Activated naive CD8-positive, alpha-beta T cell treated with anti-CD3 and anti-CD28 coated beads, Interleukin-2, amount 50 U/mL, for 24 hours (primary cell): ENCODE measurements at regions not wholly inside any gene's neighbourhood (a gene's known extent, or its start where the extent isn't known, plus 50 kb on each side); places are given as distances from the start of the nearest gene placed in this dataset.
A peak's percentile ranks its signal among the peaks of the same experiment; 100 is the strongest.

ENCODE experiments used
- ATAC-seq: fragments of 150-1000 bp; cut with Tn5 transposase; one replicate; pipeline ENCODE4 v1.10.0; 2021
- DNase-seq: peaks from one replicate; pipeline ENCODE4 v3.0.0; 2021
- H3K27ac Mint-ChIP-seq: one replicate; pipeline ENCODE4 v1.8.0; 2021; ENCODE audit warnings: mild to moderate bottlenecking, mixed read lengths
- H3K27me3 Mint-ChIP-seq: one replicate; pipeline ENCODE4 v1.8.0; 2021; ENCODE audit warnings: mixed read lengths
- H3K36me3 Mint-ChIP-seq: one replicate; pipeline ENCODE4 v1.8.0; 2021; ENCODE audit warnings: low read depth, mixed read lengths
- H3K4me1 Mint-ChIP-seq: one replicate; pipeline ENCODE4 v1.8.0; 2021; ENCODE audit warnings: mixed read lengths
- H3K4me3 Mint-ChIP-seq: one replicate; pipeline ENCODE4 v1.8.0; 2021; ENCODE audit warnings: mild to moderate bottlenecking, moderate library complexity, mixed read lengths
- H3K9me3 Mint-ChIP-seq: one replicate; pipeline ENCODE4 v1.8.0; 2021; ENCODE audit warnings: mixed read lengths

GRCh38 chr18:70448588-70448987 is 159.7 kb downstream of the SOCS6 start:
- DNase-seq = no peak
- Mint-ChIP-seq H3K4me1 (no peaks in the 10 kb centered on the region), H3K36me3 (no peaks in the 10 kb centered on the region), H3K27ac (no peak overlapping the region), H3K4me3 (no peak overlapping the region), H3K9me3 (peaks cover 7% of the 10 kb centered on the region), H3K27me3 (peaks cover 5% of the 10 kb centered on the region)
- ATAC-seq = no peak

- Mint-ChIP-seq H3K27me3 (peaks cover 2% of the 10 kb centered on the region), H3K36me3 (no peaks in the 10 kb centered on the region), H3K4me3 (no peak overlapping the region), H3K27ac (no peak overlapping the region), H3K9me3 (peaks cover 16% of the 10 kb centered on the region), H3K4me1 (no peaks in the 10 kb centered on the region)
- DNase-seq (no peak), ATAC-seq (no peak)
Measured at GRCh38 chr18:70446063-70446462, 157.2 kb downstream of the SOCS6 start.

- no peak for DNase-seq
- Mint-ChIP-seq H3K9me3 (peaks cover 16% of the 10 kb centered on the region), H3K4me3 (no peak overlapping the region), H3K36me3 (no peaks in the 10 kb centered on the region), H3K4me1 (no peaks in the 10 kb centered on the region), H3K27ac (no peak overlapping the region), H3K27me3 (peaks cover 4% of the 10 kb centered on the region)
- ATAC-seq = no peak
Measured at GRCh38 chr18:70442933-70443332, 154.1 kb downstream of the SOCS6 start.

- H3K4me1 Mint-ChIP-seq = peaks cover 2% of the 10 kb centered on the region
- DNase-seq = no peak
- H3K4me3 Mint-ChIP-seq = no peak overlapping the region
- H3K36me3 Mint-ChIP-seq = no peaks in the 10 kb centered on the region
- peaks cover 2% of the 10 kb centered on the region for H3K27me3 Mint-ChIP-seq
- ATAC-seq = no peak
- no peaks in the 10 kb centered on the region for H3K9me3 Mint-ChIP-seq
- no peak overlapping the region for H3K27ac Mint-ChIP-seq
Measured at GRCh38 chr18:70432804-70433400, 144.1 kb downstream of the SOCS6 start.

- no peaks in the 10 kb centered on the region for H3K9me3 Mint-ChIP-seq
- ATAC-seq (no peak), DNase-seq (no peak)
- H3K4me3 Mint-ChIP-seq = no peak overlapping the region
- H3K4me1 Mint-ChIP-seq = peaks cover 2% of the 10 kb centered on the region
- peaks cover 4% of the 10 kb centered on the region for H3K27me3 Mint-ChIP-seq
- no peak overlapping the region for H3K27ac Mint-ChIP-seq
- H3K36me3 Mint-ChIP-seq = no peaks in the 10 kb centered on the region
Measured at GRCh38 chr18:70431203-70431624, 142.4 kb downstream of the SOCS6 start.

- Mint-ChIP-seq H3K4me3 (no peak overlapping the region), H3K4me1 (peaks cover 2% of the 10 kb centered on the region), H3K36me3 (no peaks in the 10 kb centered on the region), H3K27ac (no peak overlapping the region), H3K9me3 (no peaks in the 10 kb centered on the region), H3K27me3 (peaks cover 4% of the 10 kb centered on the region)
- no peak for DNase-seq
- no peak for ATAC-seq
Measured at GRCh38 chr18:70430501-70431173, 141.8 kb downstream of the SOCS6 start.

GRCh38 chr18:70429847-70430500 is 141.1 kb downstream of the SOCS6 start:
- DNase-seq (no peak), ATAC-seq (no peak)
- peaks cover 4% of the 10 kb centered on the region for H3K27me3 Mint-ChIP-seq
- H3K27ac Mint-ChIP-seq = no peak overlapping the region
- no peaks in the 10 kb centered on the region for H3K9me3 Mint-ChIP-seq
- no peak overlapping the region for H3K4me3 Mint-ChIP-seq
- H3K36me3 Mint-ChIP-seq = no peaks in the 10 kb centered on the region
- peaks cover 2% of the 10 kb centered on the region for H3K4me1 Mint-ChIP-seq

GRCh38 chr18:70428439-70428838 is 139.6 kb downstream of the SOCS6 start:
- peaks cover 4% of the 10 kb centered on the region for H3K27me3 Mint-ChIP-seq
- no peak for ATAC-seq
- H3K4me3 Mint-ChIP-seq = no peak overlapping the region
- H3K4me1 Mint-ChIP-seq = peaks cover 2% of the 10 kb centered on the region
- no peak for DNase-seq
- no peaks in the 10 kb centered on the region for H3K36me3 Mint-ChIP-seq
- H3K27ac Mint-ChIP-seq = no peak overlapping the region
- H3K9me3 Mint-ChIP-seq = no peaks in the 10 kb centered on the region

- Mint-ChIP-seq H3K27ac (no peak overlapping the region), H3K9me3 (no peaks in the 10 kb centered on the region), H3K4me3 (no peak overlapping the region), H3K4me1 (peaks cover 10% of the 10 kb centered on the region), H3K36me3 (no peaks in the 10 kb centered on the region), H3K27me3 (peaks cover 4% of the 10 kb centered on the region)
- DNase-seq (no peak), ATAC-seq (no peak)
Measured at GRCh38 chr18:70426818-70427217, 138.0 kb downstream of the SOCS6 start.

GRCh38 chr18:70425236-70425635 is 136.4 kb downstream of the SOCS6 start:
- Mint-ChIP-seq H3K27me3 (peaks cover 6% of the 10 kb centered on the region), H3K36me3 (no peaks in the 10 kb centered on the region), H3K4me1 (peaks cover 12% of the 10 kb centered on the region), H3K9me3 (no peaks in the 10 kb centered on the region), H3K4me3 (no peak overlapping the region), H3K27ac (no peak overlapping the region)
- DNase-seq (no peak), ATAC-seq (no peak)

GRCh38 chr18:70423988-70424387 is 135.1 kb downstream of the SOCS6 start:
- DNase-seq = no peak
- no peak for ATAC-seq
- Mint-ChIP-seq H3K27ac (no peak overlapping the region), H3K4me3 (no peak overlapping the region), H3K27me3 (peaks cover 9% of the 10 kb centered on the region), H3K4me1 (peaks cover 12% of the 10 kb centered on the region), H3K36me3 (no peaks in the 10 kb centered on the region), H3K9me3 (no peaks in the 10 kb centered on the region)

GRCh38 chr18:70423120-70423519 is 134.3 kb downstream of the SOCS6 start:
- Mint-ChIP-seq H3K4me1 (peaks cover 14% of the 10 kb centered on the region), H3K27me3 (peaks cover 9% of the 10 kb centered on the region), H3K27ac (no peak overlapping the region), H3K4me3 (no peak overlapping the region), H3K36me3 (no peaks in the 10 kb centered on the region), H3K9me3 (no peaks in the 10 kb centered on the region)
- ATAC-seq (no peak), DNase-seq (no peak)

- H3K4me1 Mint-ChIP-seq = peaks cover 14% of the 10 kb centered on the region
- H3K27ac Mint-ChIP-seq = peak overlapping the region; percentile 16
- H3K9me3 Mint-ChIP-seq = no peaks in the 10 kb centered on the region
- ATAC-seq = no peak
- no peaks in the 10 kb centered on the region for H3K36me3 Mint-ChIP-seq
- no peak overlapping the region for H3K4me3 Mint-ChIP-seq
- H3K27me3 Mint-ChIP-seq = peaks cover 9% of the 10 kb centered on the region
- no peak for DNase-seq
Measured at GRCh38 chr18:70422391-70422965, 133.6 kb downstream of the SOCS6 start.

GRCh38 chr18:70421471-70422390 is 132.9 kb downstream of the SOCS6 start:
- DNase-seq (peak; percentile 14), ATAC-seq (peak; percentile 26)
- Mint-ChIP-seq H3K4me1 (peaks cover 14% of the 10 kb centered on the region), H3K9me3 (no peaks in the 10 kb centered on the region), H3K27me3 (peaks cover 9% of the 10 kb centered on the region), H3K4me3 (no peak overlapping the region), H3K36me3 (no peaks in the 10 kb centered on the region), H3K27ac (peak overlapping the region; percentile 16)
